ENCODE measurements at regions not wholly inside any gene's neighbourhood (a gene's known extent, or its start where the extent isn't known, plus 50 kb on each side); places are given as distances from the start of the nearest gene placed in this dataset.

GRCh38 chr5:60527072-60527471 lies 172.9 kb downstream of the DEPDC1B start:
- no peaks in the 10 kb centered on the region for H3K4me1 ChIP-seq (ENCODE audit: insufficient read depth)
- no peak overlapping the region for H2AFZ ChIP-seq
- H3K4me2 ChIP-seq (ENCODE audit: unreplicated experiment) = no peak overlapping the region
- H3K9me2 ChIP-seq (ENCODE audit: insufficient read depth) = no peaks in the 10 kb centered on the region
- WGBS, 2 experiments (ENCODE audit: low coverage in 1 of 2, low lambda C conversion rate in 2 of 2, missing lambda C conversion rate in 2 of 2) = 23 to 28% methylated on average over 5 of the region's 5 CpGs
- no peaks in the 10 kb centered on the region for H3F3A ChIP-seq (ENCODE audit: insufficient read depth)
- in situ Hi-C loops (cut with MboI) = no loop called here
- H3K9ac ChIP-seq = no peak overlapping the region
- H3K27ac ChIP-seq = no peak overlapping the region
- DNase-seq = no peak
- H3K27me3 ChIP-seq (replicated peaks; ENCODE audit: insufficient read depth) = peaks cover 3% of the 10 kb centered on the region; the same call in 1 of the 2 replicates
- H4K20me1 ChIP-seq (ENCODE audit: insufficient read depth) = no peaks in the 10 kb centered on the region
- no peaks in the 10 kb centered on the region for H3K9me3 ChIP-seq (ENCODE audit: low read depth)
- TF ChIP-seq EZH2 (IDR thresholded peaks at IDR 0.05; ENCODE audit: insufficient read depth, poor library complexity, severe bottlenecking) (no peak), EZH2phosphoT487 (IDR thresholded peaks at IDR 0.05; ENCODE audit: insufficient read depth, low read depth) (no peak)
- no peaks in the 10 kb centered on the region for H3K79me2 ChIP-seq (ENCODE audit: insufficient read depth)
- no peaks in the 10 kb centered on the region for H3K36me3 ChIP-seq (ENCODE audit: low read depth)
- no peak overlapping the region for H3K4me3 ChIP-seq

GRCh38 chr5:60526336-60526875 lies 173.6 kb downstream of the DEPDC1B start:
- H2AFZ ChIP-seq = no peak overlapping the region
- H3K9ac ChIP-seq = no peak overlapping the region
- no peaks in the 10 kb centered on the region for H3F3A ChIP-seq (ENCODE audit: insufficient read depth)
- TF ChIP-seq EZH2 (IDR thresholded peaks at IDR 0.05; ENCODE audit: insufficient read depth, poor library complexity, severe bottlenecking) (no peak), EZH2phosphoT487 (IDR thresholded peaks at IDR 0.05; ENCODE audit: insufficient read depth, low read depth) (no peak)
- H3K9me3 ChIP-seq (ENCODE audit: low read depth) = no peaks in the 10 kb centered on the region
- in situ Hi-C loops (cut with MboI) = no loop called here
- H3K79me2 ChIP-seq (ENCODE audit: insufficient read depth) = no peaks in the 10 kb centered on the region
- H3K4me2 ChIP-seq (ENCODE audit: unreplicated experiment) = no peak overlapping the region
- H3K27me3 ChIP-seq (replicated peaks; ENCODE audit: insufficient read depth) = peaks cover 3% of the 10 kb centered on the region; the same call in 1 of the 2 replicates
- H3K27ac ChIP-seq = no peak overlapping the region
- no peaks in the 10 kb centered on the region for H3K4me1 ChIP-seq (ENCODE audit: insufficient read depth)
- no peaks in the 10 kb centered on the region for H3K36me3 ChIP-seq (ENCODE audit: low read depth)
- no peaks in the 10 kb centered on the region for H4K20me1 ChIP-seq (ENCODE audit: insufficient read depth)
- no peak for DNase-seq
- 14 to 21% methylated on average over 8 of the region's 8 CpGs for WGBS, 2 experiments (ENCODE audit: low coverage in 1 of 2, low lambda C conversion rate in 2 of 2, missing lambda C conversion rate in 2 of 2)
- no peaks in the 10 kb centered on the region for H3K9me2 ChIP-seq (ENCODE audit: insufficient read depth)
- H3K4me3 ChIP-seq = no peak overlapping the region

GRCh38 chr5:60522292-60522905 lies 177.6 kb downstream of the DEPDC1B start:
- in situ Hi-C loops (cut with MboI) = no loop called here
- H3K27ac ChIP-seq = no peak overlapping the region
- WGBS, 2 experiments (ENCODE audit: low coverage in 1 of 2, low lambda C conversion rate in 2 of 2, missing lambda C conversion rate in 2 of 2) = 42 to 51% methylated on average over 4 of the region's 4 CpGs

GRCh38 chr5:60521376-60522291 lies 178.3 kb downstream of the DEPDC1B start:
- in situ Hi-C loops (cut with MboI) = no loop called here
- Histone ChIP-seq H3F3A (ENCODE audit: insufficient read depth) (no peaks in the 10 kb centered on the region), H3K27ac (no peak overlapping the region), H3K27me3 (replicated peaks; ENCODE audit: insufficient read depth) (peaks cover 12% of the 10 kb centered on the region), H3K4me3 (no peak overlapping the region), H3K4me2 (ENCODE audit: unreplicated experiment) (no peak overlapping the region), H4K20me1 (ENCODE audit: insufficient read depth) (no peaks in the 10 kb centered on the region), H3K4me1 (ENCODE audit: insufficient read depth) (no peaks in the 10 kb centered on the region), H3K79me2 (ENCODE audit: insufficient read depth) (no peaks in the 10 kb centered on the region), H2AFZ (no peak overlapping the region), H3K9me3 (ENCODE audit: low read depth) (no peaks in the 10 kb centered on the region), H3K9ac (no peak overlapping the region), H3K9me2 (ENCODE audit: insufficient read depth) (no peaks in the 10 kb centered on the region), H3K36me3 (ENCODE audit: low read depth) (no peaks in the 10 kb centered on the region)
- 39 to 40% methylated on average over 5 of the region's 5 CpGs for WGBS, 2 experiments (ENCODE audit: low coverage in 1 of 2, low lambda C conversion rate in 2 of 2, missing lambda C conversion rate in 2 of 2)
- TF ChIP-seq EZH2 (IDR thresholded peaks at IDR 0.05; ENCODE audit: insufficient read depth, poor library complexity, severe bottlenecking) (no peak), EZH2phosphoT487 (IDR thresholded peaks at IDR 0.05; ENCODE audit: insufficient read depth, low read depth) (no peak)
- DNase-seq = no peak

More at GRCh38 chr5:60522292-60522905, 177.6 kb downstream of the DEPDC1B start:
- Histone ChIP-seq H3K79me2 (ENCODE audit: insufficient read depth) (no peaks in the 10 kb centered on the region), H3K27me3 (replicated peaks; ENCODE audit: insufficient read depth) (peaks cover 13% of the 10 kb centered on the region), H3K9me2 (ENCODE audit: insufficient read depth) (no peaks in the 10 kb centered on the region), H3F3A (ENCODE audit: insufficient read depth) (no peaks in the 10 kb centered on the region), H3K4me2 (ENCODE audit: unreplicated experiment) (no peak overlapping the region), H3K36me3 (ENCODE audit: low read depth) (no peaks in the 10 kb centered on the region), H3K4me1 (ENCODE audit: insufficient read depth) (no peaks in the 10 kb centered on the region), H2AFZ (no peak overlapping the region), H3K9me3 (ENCODE audit: low read depth) (no peaks in the 10 kb centered on the region), H4K20me1 (ENCODE audit: insufficient read depth) (no peaks in the 10 kb centered on the region), H3K4me3 (no peak overlapping the region), H3K9ac (no peak overlapping the region)
- DNase-seq = no peak
- no peak for TF ChIP-seq EZH2phosphoT487 (IDR thresholded peaks at IDR 0.05; ENCODE audit: insufficient read depth, low read depth)
- TF ChIP-seq EZH2 (IDR thresholded peaks at IDR 0.05; ENCODE audit: insufficient read depth, poor library complexity, severe bottlenecking) = no peak

All from GM23248 (cell line).